Activated T-cell treated with anti-CD3 and anti-CD28 coated beads, Interleukin-2, amount 50 U/mL, for 4 hours (primary cell): ENCODE measurements at regions not wholly inside any gene's neighbourhood (a gene's known extent, or its start where the extent isn't known, plus 50 kb on each side); places are given as distances from the start of the nearest gene placed in this dataset.
A peak's percentile ranks its signal among the peaks of the same experiment; 100 is the strongest.
"Not testable (repeated sequence)": the region's sequence is repeated elsewhere in the genome, so short reads cannot be mapped to it uniquely, and the experiment has no call there.

Experiments
- ATAC-seq, 2 donors: fragments of 200-7000 bp; cut with Tn5 transposase; one replicate each; pipeline ENCODE4 v1.10.0; 2021
- DNase-seq: peaks from one replicate; pipeline ENCODE4 v3.0.0-alpha.2; 2020
- H3K27me3 Mint-ChIP-seq: one replicate; pipeline ENCODE4 v1.8.0; 2021; ENCODE audit warnings: low read depth, mixed read lengths
- H3K36me3 Mint-ChIP-seq: one replicate; pipeline ENCODE4 v1.8.0; 2022; ENCODE audit warnings: mixed read lengths; ENCODE audit not compliant: insufficient read depth
- H3K4me1 Mint-ChIP-seq: one replicate; pipeline ENCODE4 v1.8.0; 2021; ENCODE audit warnings: low read depth, mixed read lengths
- H3K4me3 Mint-ChIP-seq: one replicate; pipeline ENCODE4 v1.8.0; 2021; ENCODE audit warnings: mild to moderate bottlenecking, moderate library complexity, mixed read lengths
- H3K9me3 Mint-ChIP-seq: one replicate; pipeline ENCODE4 v1.8.0; 2021; ENCODE audit warnings: mixed read lengths

DNA sequence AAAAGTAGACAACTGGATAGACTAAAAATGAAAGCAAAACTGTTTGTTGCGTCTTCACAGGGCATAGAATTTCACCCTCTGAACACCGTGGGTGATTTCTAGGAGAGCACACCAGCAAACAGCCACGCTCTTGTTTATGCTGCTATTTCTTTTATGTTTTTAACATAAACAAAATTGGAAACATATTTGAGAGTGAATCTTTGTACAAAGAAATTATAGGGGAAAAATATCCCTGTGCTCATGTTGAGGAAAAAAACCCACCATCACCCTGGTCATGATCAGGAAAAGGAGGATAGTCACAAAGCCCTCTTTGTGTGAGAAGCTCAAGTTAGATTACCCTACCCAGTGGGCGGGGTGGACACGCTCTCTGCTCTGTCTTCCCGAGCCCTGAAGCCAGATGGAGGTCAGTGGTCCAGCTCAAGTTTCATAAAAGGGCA is 313.3 kb downstream of the SATB1 start:
- Mint-ChIP-seq H3K4me1 (peaks cover 8% of the 10 kb centered on the region), H3K9me3 (no peaks in the 10 kb centered on the region), H3K36me3 (no peaks in the 10 kb centered on the region), H3K4me3 (peak overlapping the region; percentile 25), H3K27me3 (peaks cover 6% of the 10 kb centered on the region)
- DNase-seq = no peak
- peak in 1 of 2 donors; percentile 66 for ATAC-seq

DNA sequence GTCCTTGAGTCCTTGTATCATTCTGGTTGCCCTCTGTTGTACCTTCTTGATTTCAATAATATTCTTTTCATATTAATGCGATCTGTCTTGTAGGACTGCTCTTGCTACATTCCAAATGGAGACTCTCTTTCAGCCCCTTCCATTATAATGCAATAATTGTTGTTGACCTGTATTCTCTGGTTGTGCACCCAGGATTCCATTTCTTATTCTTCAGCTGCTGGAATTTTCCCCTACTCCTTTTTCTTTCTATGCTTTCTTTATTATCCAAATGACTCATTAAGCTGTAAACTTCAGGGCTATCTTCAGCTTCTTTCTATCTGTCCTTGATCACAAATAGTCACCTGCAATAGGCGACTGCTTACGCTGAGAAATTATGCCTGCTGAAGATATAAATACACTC is 321.5 kb downstream of the SATB1 start:
- H3K4me3 Mint-ChIP-seq = no peak overlapping the region
- H3K9me3 Mint-ChIP-seq = no peaks in the 10 kb centered on the region
- H3K36me3 Mint-ChIP-seq = no peaks in the 10 kb centered on the region
- DNase-seq (no peak), ATAC-seq (no peak)
- H3K4me1 Mint-ChIP-seq = peaks cover 5% of the 10 kb centered on the region
- H3K27me3 Mint-ChIP-seq = peaks cover 10% of the 10 kb centered on the region

DNA sequence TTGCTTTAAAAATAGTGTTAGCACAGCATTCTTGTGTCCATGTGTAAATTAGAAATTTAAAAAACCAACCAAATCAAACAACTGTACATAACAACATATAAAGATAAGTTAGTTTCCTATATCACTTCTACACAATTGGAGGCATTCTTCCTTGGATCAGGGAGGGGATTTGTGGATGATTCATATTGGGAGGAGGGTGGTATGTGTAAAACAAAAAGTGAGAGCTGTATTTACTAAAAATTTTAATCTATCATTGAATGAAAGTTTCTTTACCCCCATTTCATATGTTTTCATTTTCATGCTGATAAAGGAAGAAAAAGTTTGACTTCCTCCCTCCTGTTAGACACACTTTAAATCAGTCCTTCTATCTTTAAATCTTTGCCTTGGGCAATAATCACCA is 325.0 kb downstream of the SATB1 start:
- Mint-ChIP-seq H3K27me3 (peaks cover 14% of the 10 kb centered on the region), H3K36me3 (no peaks in the 10 kb centered on the region), H3K4me1 (peaks cover 5% of the 10 kb centered on the region), H3K9me3 (peaks cover 8% of the 10 kb centered on the region), H3K4me3 (no peak overlapping the region)
- DNase-seq (no peak), ATAC-seq (peak in 1 of 2 donors; percentile 12)

DNA sequence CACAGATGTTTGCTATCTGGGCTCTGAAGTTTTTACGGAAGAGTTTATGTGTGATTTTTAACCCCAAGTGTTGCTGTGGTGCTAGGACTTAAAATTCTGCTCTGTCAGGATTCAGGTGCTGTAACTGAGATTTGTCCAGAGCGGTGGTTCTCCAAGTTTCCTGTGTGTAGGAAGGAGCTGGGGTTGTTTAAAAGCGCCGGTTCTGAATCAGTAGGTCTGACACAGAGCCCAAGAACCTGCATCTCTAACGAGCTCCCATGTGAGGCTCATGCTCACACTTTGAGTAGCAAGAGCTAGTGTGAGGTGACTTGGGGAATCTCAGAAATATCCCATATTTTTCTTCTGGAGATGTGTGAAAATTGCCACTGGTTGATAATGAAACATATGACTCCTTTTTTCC is 325.5 kb downstream of the SATB1 start:
- DNase-seq (no peak), ATAC-seq (peak; percentile 36 to 59)
- no peaks in the 10 kb centered on the region for H3K36me3 Mint-ChIP-seq
- H3K4me1 Mint-ChIP-seq = peaks cover 5% of the 10 kb centered on the region
- H3K27me3 Mint-ChIP-seq = peaks cover 14% of the 10 kb centered on the region
- peaks cover 8% of the 10 kb centered on the region for H3K9me3 Mint-ChIP-seq
- H3K4me3 Mint-ChIP-seq = no peak overlapping the region

DNA sequence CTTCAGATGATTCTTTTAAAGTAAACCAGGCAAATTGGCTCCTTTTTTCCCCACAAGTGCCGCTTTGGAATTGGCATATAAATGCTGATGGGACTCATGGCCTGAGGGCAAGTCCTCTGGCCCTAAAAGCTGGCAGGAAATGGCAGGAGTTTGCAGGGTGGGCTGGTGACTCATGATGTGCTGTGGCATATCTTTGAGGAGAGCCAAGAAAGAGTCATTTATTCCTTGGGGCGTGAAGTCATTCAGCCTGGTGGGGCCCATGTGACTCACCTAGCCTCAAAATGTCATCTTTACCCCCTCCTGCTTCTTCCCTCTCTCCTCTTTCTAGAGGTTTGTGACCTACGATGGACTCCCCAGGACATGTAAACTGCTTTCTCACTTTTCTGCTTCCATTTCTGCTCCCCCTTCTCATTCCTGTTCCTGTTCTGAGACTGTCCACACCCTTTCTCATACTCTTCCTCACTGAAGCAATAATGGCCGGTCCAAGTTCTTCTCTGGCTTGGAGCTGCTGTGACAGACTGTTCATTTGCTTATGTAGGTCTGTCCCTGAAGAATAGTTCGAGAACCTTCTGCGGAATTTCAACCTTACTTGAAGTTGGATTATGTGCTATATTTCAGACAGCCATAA is 326.1 kb downstream of the SATB1 start:
- DNase-seq (no peak), ATAC-seq (peak; percentile 89 to 92)
- H3K36me3 Mint-ChIP-seq = no peaks in the 10 kb centered on the region
- no peak overlapping the region for H3K4me3 Mint-ChIP-seq
- peaks cover 5% of the 10 kb centered on the region for H3K4me1 Mint-ChIP-seq
- H3K27me3 Mint-ChIP-seq = peaks cover 14% of the 10 kb centered on the region
- peaks cover 9% of the 10 kb centered on the region for H3K9me3 Mint-ChIP-seq

DNA sequence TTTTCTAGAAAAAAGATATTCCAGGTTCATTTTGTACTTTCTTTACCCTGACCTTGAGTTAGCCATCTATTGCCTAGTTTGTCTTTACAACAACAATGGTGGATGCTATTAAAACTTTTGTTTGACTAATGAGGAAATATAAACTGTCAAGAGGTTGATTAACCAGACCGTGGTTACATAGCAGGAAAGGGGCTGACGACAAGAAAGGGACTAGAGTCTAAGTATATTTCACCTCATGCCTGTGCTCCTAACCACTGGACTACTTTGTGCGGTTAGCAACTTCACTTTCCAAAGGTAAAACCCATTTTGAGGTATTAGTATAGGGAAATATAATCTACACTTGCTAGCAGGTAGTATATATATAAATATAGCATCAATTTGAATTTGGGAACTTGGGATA is 327.1 kb downstream of the SATB1 start:
- H3K4me3 Mint-ChIP-seq = no peak overlapping the region
- peaks cover 5% of the 10 kb centered on the region for H3K4me1 Mint-ChIP-seq
- H3K36me3 Mint-ChIP-seq = no peaks in the 10 kb centered on the region
- DNase-seq (no peak), ATAC-seq (no peak)
- H3K27me3 Mint-ChIP-seq = peaks cover 15% of the 10 kb centered on the region
- peaks cover 15% of the 10 kb centered on the region for H3K9me3 Mint-ChIP-seq

DNA sequence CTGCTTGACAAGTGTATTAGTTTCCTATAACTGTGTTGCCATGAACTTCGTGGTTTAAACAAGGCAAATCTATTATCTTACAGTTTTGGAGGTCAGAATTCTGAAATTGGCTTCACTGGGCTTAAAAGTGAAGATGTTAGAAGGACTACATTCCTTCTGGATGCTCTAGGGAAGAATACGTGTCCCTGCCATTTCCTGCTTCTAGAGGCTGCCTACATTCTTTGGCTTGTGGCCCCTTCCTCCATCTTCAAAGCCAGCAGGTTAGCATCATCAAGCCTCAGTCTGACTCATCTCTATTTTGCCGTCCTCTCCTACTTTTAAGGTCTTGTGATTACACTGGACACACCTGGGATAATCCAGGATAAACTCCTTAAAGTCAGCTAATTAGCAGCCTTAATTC is 327.7 kb downstream of the SATB1 start:
- H3K4me1 Mint-ChIP-seq = peaks cover 5% of the 10 kb centered on the region
- DNase-seq = no peak
- peaks cover 15% of the 10 kb centered on the region for H3K27me3 Mint-ChIP-seq
- peaks cover 15% of the 10 kb centered on the region for H3K9me3 Mint-ChIP-seq
- H3K4me3 Mint-ChIP-seq = no peak overlapping the region
- ATAC-seq = no peak
- H3K36me3 Mint-ChIP-seq = no peaks in the 10 kb centered on the region

DNA sequence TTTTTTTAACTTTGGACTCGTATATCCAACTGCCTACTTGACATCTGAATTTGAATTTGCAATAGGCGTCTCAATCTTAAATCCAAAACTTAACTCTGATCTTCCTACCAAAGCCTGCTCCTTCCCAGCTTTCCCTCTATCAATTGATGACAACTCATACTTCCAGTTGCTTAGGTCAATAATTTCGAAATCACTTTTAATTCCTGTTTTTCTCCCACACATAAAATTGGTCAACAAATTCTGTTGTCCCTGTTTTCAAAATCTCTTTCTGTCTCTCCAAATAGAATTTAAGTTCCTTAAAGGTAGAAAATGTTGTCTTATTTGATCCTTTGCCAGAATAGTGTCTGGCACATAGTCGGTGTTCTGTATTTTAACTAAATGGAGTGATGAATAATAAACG is 332.4 kb downstream of the SATB1 start:
- no peaks in the 10 kb centered on the region for H3K36me3 Mint-ChIP-seq
- peaks cover 8% of the 10 kb centered on the region for H3K27me3 Mint-ChIP-seq
- H3K9me3 Mint-ChIP-seq = peaks cover 13% of the 10 kb centered on the region
- DNase-seq (no peak), ATAC-seq (no peak)
- no peak overlapping the region for H3K4me3 Mint-ChIP-seq
- peaks cover 4% of the 10 kb centered on the region for H3K4me1 Mint-ChIP-seq

DNA sequence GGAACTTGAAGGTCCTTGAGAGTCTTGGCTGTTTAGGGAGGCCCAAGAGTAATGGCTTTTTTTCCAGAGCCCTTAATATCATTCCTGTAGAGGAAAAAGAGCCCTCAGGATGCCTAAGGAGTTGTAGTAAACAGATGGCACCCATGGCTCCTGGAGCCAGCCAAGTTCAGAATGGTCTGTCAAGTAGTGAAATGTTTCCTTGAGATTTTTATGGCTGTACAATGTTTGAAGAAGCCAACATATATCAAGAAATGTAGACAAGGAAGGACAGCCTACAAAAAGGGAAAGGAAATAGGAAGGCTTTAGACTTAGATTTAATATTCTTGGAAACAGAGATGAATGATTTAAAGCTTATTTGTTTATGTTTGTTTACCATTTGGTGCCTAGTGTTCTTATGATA is 334.8 kb downstream of the SATB1 start:
- Mint-ChIP-seq H3K4me1 (peaks cover 5% of the 10 kb centered on the region), H3K27me3 (peaks cover 6% of the 10 kb centered on the region)
- ATAC-seq = no peak

DNA sequence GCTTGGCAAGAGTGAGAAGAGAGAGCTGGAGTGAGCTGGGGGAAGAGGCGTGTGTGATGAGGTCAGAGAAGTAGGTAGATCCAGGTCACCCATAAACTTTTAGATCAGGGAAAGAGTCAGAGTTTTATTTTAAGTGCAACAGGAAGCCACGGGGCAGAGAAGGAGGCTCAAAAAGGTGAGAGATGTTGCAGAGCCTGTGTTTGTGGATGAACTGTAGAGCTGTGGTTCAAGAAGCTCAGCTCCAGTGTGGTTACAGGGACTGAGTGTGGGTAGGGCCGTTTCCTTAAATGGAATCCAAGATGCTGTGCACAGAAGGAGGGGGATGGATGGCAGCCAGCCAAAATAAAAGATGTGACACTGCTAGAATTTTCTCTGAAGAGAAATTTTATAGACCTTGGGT is 337.2 kb downstream of the SATB1 start:
- Mint-ChIP-seq H3K4me3 (no peak overlapping the region), H3K36me3 (no peaks in the 10 kb centered on the region), H3K9me3 (no peaks in the 10 kb centered on the region), H3K27me3 (peaks cover 6% of the 10 kb centered on the region), H3K4me1 (peaks cover 5% of the 10 kb centered on the region)
- DNase-seq (no peak), ATAC-seq (peak in 1 of 2 donors; percentile 46)

More for the DNA sequence above, 334.8 kb downstream of the SATB1 start:
- H3K9me3 Mint-ChIP-seq = peaks cover 7% of the 10 kb centered on the region
- H3K36me3 Mint-ChIP-seq = no peaks in the 10 kb centered on the region
- H3K4me3 Mint-ChIP-seq = no peak overlapping the region
- no peak for DNase-seq

DNA sequence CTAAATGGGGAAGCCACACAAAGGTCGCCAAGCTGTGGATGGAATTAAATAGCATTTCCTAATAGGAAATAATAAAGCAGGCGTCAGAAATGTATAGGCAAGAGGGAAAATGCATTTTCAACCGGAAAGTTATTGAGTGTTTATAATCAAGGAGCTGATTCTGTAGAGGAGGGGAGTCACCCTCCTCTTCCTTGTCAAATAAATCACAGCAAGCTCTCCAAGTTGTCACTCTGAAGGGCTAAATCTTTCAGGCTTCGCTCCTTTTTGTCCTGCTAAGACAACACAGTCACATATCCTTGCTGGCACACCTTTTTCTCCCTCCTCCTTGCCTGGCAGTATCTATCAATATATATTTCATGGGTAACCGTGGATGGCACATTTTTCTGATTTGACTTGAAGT is 338.4 kb downstream of the SATB1 start:
- peaks cover 5% of the 10 kb centered on the region for H3K4me1 Mint-ChIP-seq
- H3K4me3 Mint-ChIP-seq = no peak overlapping the region
- H3K27me3 Mint-ChIP-seq = peaks cover 6% of the 10 kb centered on the region
- H3K36me3 Mint-ChIP-seq = no peaks in the 10 kb centered on the region
- H3K9me3 Mint-ChIP-seq = no peaks in the 10 kb centered on the region
- DNase-seq (no peak), ATAC-seq (no peak)

DNA sequence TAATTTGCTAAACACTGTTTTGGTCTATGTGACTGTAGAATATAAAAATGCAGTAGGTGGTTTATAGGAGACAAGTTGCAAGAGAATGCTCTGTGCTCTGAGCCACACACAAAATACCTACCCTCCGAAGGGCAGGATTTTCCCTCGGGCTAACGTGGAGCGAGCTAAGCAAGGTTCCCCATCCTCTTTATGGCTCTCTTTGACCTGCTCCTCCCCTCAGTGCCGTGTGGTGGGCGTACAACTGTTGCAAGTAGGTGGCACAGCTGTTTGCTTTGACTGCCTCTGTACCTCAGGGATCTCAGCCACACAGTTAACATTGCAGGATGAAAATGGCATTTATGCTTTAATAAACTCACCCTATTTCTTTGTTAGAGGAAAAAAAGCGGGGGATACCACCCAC is 339.1 kb downstream of the SATB1 start:
- no peak overlapping the region for H3K4me3 Mint-ChIP-seq
- no peak for DNase-seq

DNA sequence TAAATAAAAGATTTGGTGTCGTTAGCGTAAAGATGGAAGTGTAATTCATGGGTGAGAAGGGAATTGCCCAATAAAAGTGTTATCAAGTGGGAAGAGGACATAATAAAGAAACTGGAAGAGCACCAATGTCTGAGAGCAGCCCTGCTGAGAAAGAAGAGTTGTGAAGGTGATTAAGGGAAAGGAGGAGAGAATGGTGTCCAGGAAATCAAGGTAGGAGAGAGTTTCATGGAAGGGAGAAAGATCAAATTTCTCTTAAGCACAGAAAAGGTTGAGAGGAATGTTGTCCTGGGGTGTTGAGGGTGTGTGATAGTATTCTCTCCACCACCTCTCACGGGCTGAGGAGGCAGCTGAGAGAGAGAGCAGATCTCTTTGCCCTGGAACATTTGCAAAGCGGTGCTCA is 339.7 kb downstream of the SATB1 start:
- Mint-ChIP-seq H3K4me1 (peaks cover 5% of the 10 kb centered on the region), H3K9me3 (no peaks in the 10 kb centered on the region), H3K4me3 (no peak overlapping the region), H3K36me3 (no peaks in the 10 kb centered on the region), H3K27me3 (peaks cover 6% of the 10 kb centered on the region)
- DNase-seq = no peak
- ATAC-seq = no peak

More for the DNA sequence above, 339.1 kb downstream of the SATB1 start:
- Mint-ChIP-seq H3K4me1 (peaks cover 5% of the 10 kb centered on the region), H3K36me3 (no peaks in the 10 kb centered on the region), H3K9me3 (no peaks in the 10 kb centered on the region), H3K27me3 (peaks cover 6% of the 10 kb centered on the region)
- no peak for ATAC-seq

DNA sequence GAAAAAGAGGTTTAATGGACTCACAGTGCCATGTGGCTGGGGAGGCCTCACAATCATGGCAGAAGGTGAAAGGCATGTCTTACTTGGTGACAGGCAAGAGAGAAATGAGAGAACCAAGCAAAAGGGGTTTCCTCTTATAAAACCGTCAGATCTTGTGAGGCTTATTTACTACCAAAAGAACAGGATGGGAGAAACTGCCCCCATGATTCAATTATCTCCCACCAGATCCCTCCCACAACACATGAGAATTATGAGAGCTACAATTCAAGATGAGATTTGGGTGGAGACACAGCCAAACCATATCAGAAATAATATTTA is 340.8 kb upstream of the TBC1D5 start:
- H3K36me3 Mint-ChIP-seq, DNase-seq, H3K4me3 Mint-ChIP-seq, ATAC-seq, H3K4me1 Mint-ChIP-seq, H3K9me3 Mint-ChIP-seq: not testable (repeated sequence)
- H3K27me3 Mint-ChIP-seq = peaks cover 15% of the 10 kb centered on the region

DNA sequence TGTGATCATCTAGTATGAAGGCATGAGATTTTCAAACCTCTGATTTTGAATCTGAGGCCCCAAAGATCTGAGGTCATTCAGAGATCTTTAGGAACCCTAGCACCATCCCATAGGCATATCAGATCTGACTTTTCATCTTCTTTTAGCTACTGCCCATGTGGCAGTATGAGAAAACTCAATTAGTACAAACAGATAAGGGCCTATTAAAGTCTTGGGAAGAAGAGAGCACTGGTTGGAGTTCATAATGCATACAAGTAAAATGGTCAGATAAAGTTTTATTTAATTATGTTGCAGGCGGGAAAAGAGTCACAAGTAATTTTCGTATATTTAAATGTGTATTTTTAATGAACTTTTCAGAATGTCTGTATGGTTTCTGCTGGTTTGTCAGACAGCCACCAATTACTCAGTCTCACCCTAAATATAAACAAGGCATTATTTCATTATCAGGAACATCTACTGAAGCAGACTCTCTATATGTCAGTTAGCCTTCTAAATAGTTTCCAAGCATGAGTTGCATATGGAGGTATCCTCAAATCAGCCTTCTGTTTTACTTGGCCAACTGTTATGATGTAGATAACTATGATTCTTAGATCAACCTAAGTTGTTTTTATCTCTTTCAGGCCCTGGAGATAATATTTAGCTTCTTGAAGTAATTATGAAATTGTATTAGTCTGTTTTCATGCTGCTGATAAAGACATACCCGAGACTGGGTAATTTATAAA is 340.3 kb upstream of the TBC1D5 start:
- H3K36me3 Mint-ChIP-seq = no peaks in the 10 kb centered on the region
- H3K4me1 Mint-ChIP-seq = peaks cover under 1% of the 10 kb centered on the region
- H3K27me3 Mint-ChIP-seq = peaks cover 15% of the 10 kb centered on the region
- DNase-seq (no peak), ATAC-seq (no peak)
- H3K9me3 Mint-ChIP-seq = no peaks in the 10 kb centered on the region
- no peak overlapping the region for H3K4me3 Mint-ChIP-seq
